ENCODE measurements at regions not wholly inside any gene's neighbourhood (a gene's known extent, or its start where the extent isn't known, plus 50 kb on each side); places are given as distances from the start of the nearest gene placed in this dataset.

GRCh38 chr20:42018979-42019378 is 400.8 kb upstream of the CHD6 start:
- H3K4me3 ChIP-seq = no peak overlapping the region
- no peaks in the 10 kb centered on the region for H3K9me3 ChIP-seq (replicated peaks; ENCODE audit: control insufficient read depth, insufficient read depth, low read length)
- FAIRE-seq (no peak), DNase-seq (ENCODE audit: low read depth, low spot score) (no peak), ATAC-seq (peak; percentile 48; the same call in 1 of the 3 replicates)
- no peaks in the 10 kb centered on the region for H3K4me1 ChIP-seq (ENCODE audit: control insufficient read depth, insufficient read depth, low read length)
- H3K9ac ChIP-seq (ENCODE audit: control insufficient read depth, insufficient read depth, low read length) = no peak overlapping the region
- in situ Hi-C loops (cut with MboI) = no loop called here
- no peaks in the 10 kb centered on the region for H3K79me2 ChIP-seq (ENCODE audit: control insufficient read depth, insufficient read depth, low read length)
- H3K27me3 ChIP-seq (replicated peaks in 1 of 2; ENCODE audit: control insufficient read depth in 2 of 2, insufficient read depth in 2 of 2, low read length in 1 of 2) = no peaks in the 10 kb centered on the region
- no TSS peak for BruUV-seq (replicated peaks)
- H3K4me2 ChIP-seq (ENCODE audit: control insufficient read depth, insufficient read depth) = no peak overlapping the region
- intact Hi-C loops (cut with micrococcal nuclease; ENCODE audit: unreplicated experiment) = loop anchor here (2.0 kb wide), 1 partner anchor 62 kb away; no protein-coding TSS in a partner anchor
- H4K20me1 ChIP-seq (ENCODE audit: control insufficient read depth, insufficient read depth) = no peaks in the 10 kb centered on the region
- TF ChIP-seq MXI1 (IDR thresholded peaks at IDR 0.05; ENCODE audit: low read depth, low read length) (no peak), KDM1A (IDR thresholded peaks at IDR 0.05; ENCODE audit: borderline replicate concordance) (no peak), RAD21 (IDR thresholded peaks at IDR 0.05; ENCODE audit: insufficient read depth, low read depth, low read length) (0 out of 2 replicates have a peak, but pooled peaks have one; percentile 13)
- TF ChIP-seq, protein P1, sequence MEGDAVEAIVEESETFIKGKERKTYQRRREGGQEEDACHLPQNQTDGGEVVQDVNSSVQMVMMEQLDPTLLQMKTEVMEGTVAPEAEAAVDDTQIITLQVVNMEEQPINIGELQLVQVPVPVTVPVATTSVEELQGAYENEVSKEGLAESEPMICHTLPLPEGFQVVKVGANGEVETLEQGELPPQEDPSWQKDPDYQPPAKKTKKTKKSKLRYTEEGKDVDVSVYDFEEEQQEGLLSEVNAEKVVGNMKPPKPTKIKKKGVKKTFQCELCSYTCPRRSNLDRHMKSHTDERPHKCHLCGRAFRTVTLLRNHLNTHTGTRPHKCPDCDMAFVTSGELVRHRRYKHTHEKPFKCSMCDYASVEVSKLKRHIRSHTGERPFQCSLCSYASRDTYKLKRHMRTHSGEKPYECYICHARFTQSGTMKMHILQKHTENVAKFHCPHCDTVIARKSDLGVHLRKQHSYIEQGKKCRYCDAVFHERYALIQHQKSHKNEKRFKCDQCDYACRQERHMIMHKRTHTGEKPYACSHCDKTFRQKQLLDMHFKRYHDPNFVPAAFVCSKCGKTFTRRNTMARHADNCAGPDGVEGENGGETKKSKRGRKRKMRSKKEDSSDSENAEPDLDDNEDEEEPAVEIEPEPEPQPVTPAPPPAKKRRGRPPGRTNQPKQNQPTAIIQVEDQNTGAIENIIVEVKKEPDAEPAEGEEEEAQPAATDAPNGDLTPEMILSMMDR (IDR thresholded peaks at IDR 0.05 in 2 of 3, conservative IDR thresholded peaks at IDR 0.05 in 1 of 3; ENCODE audit: control insufficient read depth in 2 of 3, extremely low read depth in 1 of 3, insufficient read depth in 1 of 3, low read depth in 3 of 3, low read length in 3 of 3) = peak; percentile 17 to 40 (median 26); a peak in 4 of 6 replicates
- SMC1A ChIA-PET (ENCODE audit: uncharacterized antibody, unreplicated experiment) = no interaction called here
- POLR2A ChIA-PET = no interaction called here
- no peak overlapping the region for H3K27ac ChIP-seq (ENCODE audit: control insufficient read depth, insufficient read depth)
- H2AFZ ChIP-seq (ENCODE audit: control insufficient read depth, low read depth, low read length) = no peak overlapping the region
- RAD21 ChIA-PET (ENCODE audit: unreplicated experiment) = no interaction called here
- no peaks in the 10 kb centered on the region for H3K36me3 ChIP-seq (ENCODE audit: control insufficient read depth in 2 of 2, insufficient read depth in 2 of 2, low read length in 1 of 2)
- CTCF ChIA-PET = interaction anchor here (1.0 kb wide), 1 partner anchor 280 kb away, joined by 5 read pairs; no protein-coding TSS in a partner anchor

DNA sequence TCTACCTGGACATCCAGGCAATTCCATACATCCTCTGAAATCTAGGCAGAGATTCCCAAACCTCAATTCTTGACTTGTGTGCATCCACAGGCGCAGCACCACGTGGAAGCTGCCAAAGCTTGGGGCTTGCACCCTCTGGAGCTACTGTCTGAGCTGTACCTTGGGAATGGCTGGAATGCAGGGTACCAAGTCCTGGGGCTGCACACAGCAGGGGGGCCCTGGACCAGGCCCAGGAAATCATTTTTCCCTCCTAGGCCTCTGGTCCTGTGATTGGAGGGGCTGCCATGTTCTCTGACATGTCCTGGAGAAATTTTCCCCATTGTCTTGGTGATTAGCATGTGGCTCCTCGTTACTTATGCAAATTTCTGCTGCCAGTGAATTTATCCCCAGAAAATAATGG is 391.9 kb upstream of the CHD6 start:
- TF ChIP-seq BACH1 (IDR thresholded peaks at IDR 0.05; ENCODE audit: borderline replicate concordance) (no peak), MLLT1 (IDR thresholded peaks at IDR 0.05) (no peak), DPF2 (IDR thresholded peaks at IDR 0.05) (no peak)
- TF ChIP-seq, protein P2, sequence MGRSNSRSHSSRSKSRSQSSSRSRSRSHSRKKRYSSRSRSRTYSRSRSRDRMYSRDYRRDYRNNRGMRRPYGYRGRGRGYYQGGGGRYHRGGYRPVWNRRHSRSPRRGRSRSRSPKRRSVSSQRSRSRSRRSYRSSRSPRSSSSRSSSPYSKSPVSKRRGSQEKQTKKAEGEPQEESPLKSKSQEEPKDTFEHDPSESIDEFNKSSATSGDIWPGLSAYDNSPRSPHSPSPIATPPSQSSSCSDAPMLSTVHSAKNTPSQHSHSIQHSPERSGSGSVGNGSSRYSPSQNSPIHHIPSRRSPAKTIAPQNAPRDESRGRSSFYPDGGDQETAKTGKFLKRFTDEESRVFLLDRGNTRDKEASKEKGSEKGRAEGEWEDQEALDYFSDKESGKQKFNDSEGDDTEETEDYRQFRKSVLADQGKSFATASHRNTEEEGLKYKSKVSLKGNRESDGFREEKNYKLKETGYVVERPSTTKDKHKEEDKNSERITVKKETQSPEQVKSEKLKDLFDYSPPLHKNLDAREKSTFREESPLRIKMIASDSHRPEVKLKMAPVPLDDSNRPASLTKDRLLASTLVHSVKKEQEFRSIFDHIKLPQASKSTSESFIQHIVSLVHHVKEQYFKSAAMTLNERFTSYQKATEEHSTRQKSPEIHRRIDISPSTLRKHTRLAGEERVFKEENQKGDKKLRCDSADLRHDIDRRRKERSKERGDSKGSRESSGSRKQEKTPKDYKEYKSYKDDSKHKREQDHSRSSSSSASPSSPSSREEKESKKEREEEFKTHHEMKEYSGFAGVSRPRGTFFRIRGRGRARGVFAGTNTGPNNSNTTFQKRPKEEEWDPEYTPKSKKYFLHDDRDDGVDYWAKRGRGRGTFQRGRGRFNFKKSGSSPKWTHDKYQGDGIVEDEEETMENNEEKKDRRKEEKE (IDR thresholded peaks at IDR 0.05) = no peak
- Histone ChIP-seq H3K4me1 (ENCODE audit: control insufficient read depth, insufficient read depth, low read length) (no peaks in the 10 kb centered on the region), H4K20me1 (ENCODE audit: control insufficient read depth, insufficient read depth) (no peaks in the 10 kb centered on the region), H3K36me3 (ENCODE audit: control insufficient read depth in 2 of 2, insufficient read depth in 2 of 2, low read length in 1 of 2) (no peaks in the 10 kb centered on the region), H3K9me3 (replicated peaks; ENCODE audit: control insufficient read depth, insufficient read depth, low read length) (no peaks in the 10 kb centered on the region; the same call in 2 of the 3 replicates), H3K27me3 (replicated peaks in 1 of 2; ENCODE audit: control insufficient read depth in 2 of 2, insufficient read depth in 2 of 2, low read length in 1 of 2) (no peaks in the 10 kb centered on the region), H2AFZ (ENCODE audit: control insufficient read depth, low read depth, low read length) (no peak overlapping the region), H3K4me2 (ENCODE audit: control insufficient read depth, insufficient read depth) (no peak overlapping the region), H3K79me2 (ENCODE audit: control insufficient read depth, insufficient read depth, low read length) (no peaks in the 10 kb centered on the region), H3K27ac (ENCODE audit: control insufficient read depth, insufficient read depth) (no peak overlapping the region), H3K9ac (ENCODE audit: control insufficient read depth, insufficient read depth, low read length) (no peak overlapping the region), H3K4me3 (no peak overlapping the region)
- FAIRE-seq (no peak), ATAC-seq (no peak), DNase-seq (ENCODE audit: low read depth, low spot score) (no peak)
- in situ Hi-C loops (cut with MboI) = no loop called here
- BruUV-seq (replicated peaks) = no TSS peak
- ChIA-PET RAD21 (ENCODE audit: unreplicated experiment) (no interaction called here), CTCF (no interaction called here), SMC1A (ENCODE audit: uncharacterized antibody, unreplicated experiment) (no interaction called here), POLR2A (no interaction called here)
- WGBS (ENCODE audit: insufficient coverage, insufficient replicate concordance, low lambda C conversion rate, missing lambda C conversion rate) = 11% methylated on average over 3 of the region's 3 CpGs
- intact Hi-C loops (cut with micrococcal nuclease; ENCODE audit: unreplicated experiment) = no loop called here
